Stomach (tissue), 4 donors: ENCODE measurements at regions not wholly inside any gene's neighbourhood (a gene's known extent, or its start where the extent isn't known, plus 50 kb on each side); places are given as distances from the start of the nearest gene placed in this dataset.

Experiments used
- CTCF ChIP-seq, 7 experiments: fragments of 450-650 bp in 4 of 7; fragments of 200-600 bp in 3 of 7; sonication (generic) in 3 of 7; IDR thresholded peaks; one replicate each; pipeline ENCODE4 v1.5.1; 2016 to 2019; ENCODE audit warnings: antibody characterized with exemption in 7 of 7, control low read depth in 2 of 7, mild to moderate bottlenecking in 1 of 7
- EP300 ChIP-seq: sonication (generic); formaldehyde crosslinking; IDR thresholded peaks from one replicate; pipeline ENCODE4 v1.6.1; 2017; ENCODE audit warnings: antibody characterized with exemption
- POLR2A ChIP-seq, 4 donors: fragments of 450-650 bp; IDR thresholded peaks; one replicate each; pipeline ENCODE4 v1.6.1; 2016; ENCODE audit warnings: antibody characterized with exemption in 4 of 4, control low read depth in 2 of 4, mild to moderate bottlenecking in 1 of 4, moderate library complexity in 1 of 4
- POLR2AphosphoS5 ChIP-seq, 3 donors: sonication (generic); formaldehyde crosslinking; IDR thresholded peaks; one replicate each; pipeline ENCODE4 v1.6.1; 2016; ENCODE audit warnings: antibody characterized with exemption in 3 of 3

DNA sequence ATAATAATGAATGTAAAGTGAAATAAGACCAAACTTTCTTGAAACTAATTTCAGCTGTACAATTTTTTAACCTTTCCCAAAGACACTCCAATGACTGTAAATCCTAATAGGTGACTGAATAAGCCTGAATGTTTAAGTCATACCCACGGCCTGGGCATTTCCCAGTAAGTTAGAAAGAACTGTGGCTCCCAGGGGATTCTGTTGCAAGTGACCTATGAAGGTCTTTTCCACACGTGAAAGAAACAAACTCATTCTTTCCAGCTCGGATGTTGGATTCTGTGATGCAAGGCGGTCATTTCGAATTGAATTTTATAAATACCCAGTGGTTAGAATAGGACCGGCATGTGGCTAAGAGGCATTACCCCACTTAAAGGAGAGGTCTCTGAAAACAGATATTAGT lies 1134.4 kb downstream of the GALC start:
- TF ChIP-seq CTCF (IDR thresholded peaks at IDR 0.05) (no peak), POLR2A (IDR thresholded peaks at IDR 0.05) (no peak), EP300 (no peak), POLR2AphosphoS5 (IDR thresholded peaks at IDR 0.05) (no peak)
